ENCODE measurements at regions not wholly inside any gene's neighbourhood (a gene's known extent, or its start where the extent isn't known, plus 50 kb on each side); places are given as distances from the start of the nearest gene placed in this dataset.

DNA sequence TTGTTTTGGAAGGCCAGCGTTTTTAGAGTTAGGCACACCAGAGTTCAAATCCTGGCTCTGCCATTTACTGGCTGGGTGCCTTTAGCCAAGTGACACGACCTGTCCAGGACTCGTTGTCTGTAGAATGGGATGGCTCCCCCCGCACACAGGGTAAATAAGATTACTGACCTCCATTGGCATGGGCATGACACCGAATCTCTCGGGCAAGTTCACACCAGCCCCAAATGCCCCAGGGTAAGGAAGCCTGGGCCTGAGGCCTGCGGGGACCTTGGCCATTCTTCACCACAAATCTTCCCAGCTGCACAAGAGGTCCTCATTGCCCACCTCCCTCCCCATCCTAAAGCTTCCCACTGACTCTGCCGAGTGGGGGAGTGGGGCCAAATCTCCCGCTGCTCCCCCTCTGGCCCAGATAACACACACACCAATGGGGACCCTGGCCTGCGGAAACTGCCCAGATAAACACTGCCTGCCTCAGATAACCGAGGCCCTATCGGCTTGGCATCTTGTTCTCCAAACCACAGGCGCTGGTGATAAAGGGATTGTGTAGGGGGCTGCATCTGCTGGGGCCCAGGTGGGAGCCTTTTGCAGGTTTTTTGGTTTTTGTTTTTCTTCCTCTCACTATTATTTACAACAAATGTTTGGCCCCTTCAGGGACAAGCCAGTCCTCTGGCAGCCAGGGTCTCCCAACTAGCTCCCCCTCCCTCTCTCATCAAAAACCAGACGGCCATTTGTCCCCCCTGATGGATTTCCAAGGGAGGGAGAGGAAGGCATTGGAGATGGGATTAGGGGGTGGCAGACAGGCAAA, 75.0 kb upstream of the LHX1 start:
- H3K36me3 ChIP-seq (ENCODE audit: control insufficient read depth, low read length) = no peaks in the 10 kb centered on the region
- H3K4me2 ChIP-seq (ENCODE audit: low read length) = no peak overlapping the region
- TF ChIP-seq, protein P1, sequence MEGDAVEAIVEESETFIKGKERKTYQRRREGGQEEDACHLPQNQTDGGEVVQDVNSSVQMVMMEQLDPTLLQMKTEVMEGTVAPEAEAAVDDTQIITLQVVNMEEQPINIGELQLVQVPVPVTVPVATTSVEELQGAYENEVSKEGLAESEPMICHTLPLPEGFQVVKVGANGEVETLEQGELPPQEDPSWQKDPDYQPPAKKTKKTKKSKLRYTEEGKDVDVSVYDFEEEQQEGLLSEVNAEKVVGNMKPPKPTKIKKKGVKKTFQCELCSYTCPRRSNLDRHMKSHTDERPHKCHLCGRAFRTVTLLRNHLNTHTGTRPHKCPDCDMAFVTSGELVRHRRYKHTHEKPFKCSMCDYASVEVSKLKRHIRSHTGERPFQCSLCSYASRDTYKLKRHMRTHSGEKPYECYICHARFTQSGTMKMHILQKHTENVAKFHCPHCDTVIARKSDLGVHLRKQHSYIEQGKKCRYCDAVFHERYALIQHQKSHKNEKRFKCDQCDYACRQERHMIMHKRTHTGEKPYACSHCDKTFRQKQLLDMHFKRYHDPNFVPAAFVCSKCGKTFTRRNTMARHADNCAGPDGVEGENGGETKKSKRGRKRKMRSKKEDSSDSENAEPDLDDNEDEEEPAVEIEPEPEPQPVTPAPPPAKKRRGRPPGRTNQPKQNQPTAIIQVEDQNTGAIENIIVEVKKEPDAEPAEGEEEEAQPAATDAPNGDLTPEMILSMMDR (IDR thresholded peaks at IDR 0.05; ENCODE audit: low read depth, low read length, poor library complexity, severe bottlenecking) = no peak
- TF ChIP-seq EZH2phosphoT487 (IDR thresholded peaks at IDR 0.05; ENCODE audit: borderline replicate concordance, low read length) = no peak
- H3F3A ChIP-seq (ENCODE audit: control insufficient read depth, insufficient read depth) = no peaks in the 10 kb centered on the region
- no peaks in the 10 kb centered on the region for H3K79me2 ChIP-seq (ENCODE audit: control insufficient read depth, low read length)
- H3K9me3 ChIP-seq (ENCODE audit: control insufficient read depth, insufficient read depth, low read length) = no peaks in the 10 kb centered on the region
- H3K4me3 ChIP-seq (ENCODE audit: low read length) = no peak overlapping the region
- H3K27me3 ChIP-seq (ENCODE audit: control insufficient read depth, low read length) = peaks cover 5% of the 10 kb centered on the region; the same call in 1 of the 2 replicates
- H3K9me2 ChIP-seq (replicated peaks; ENCODE audit: control insufficient read depth, low read length) = no peaks in the 10 kb centered on the region
- H3K27ac ChIP-seq (ENCODE audit: low read depth, low read length) = no peak overlapping the region
- H3K4me1 ChIP-seq (ENCODE audit: control insufficient read depth, low read length) = no peaks in the 10 kb centered on the region
- H4K20me1 ChIP-seq (ENCODE audit: control insufficient read depth, insufficient read depth, low read depth, low read length) = no peaks in the 10 kb centered on the region

DNA sequence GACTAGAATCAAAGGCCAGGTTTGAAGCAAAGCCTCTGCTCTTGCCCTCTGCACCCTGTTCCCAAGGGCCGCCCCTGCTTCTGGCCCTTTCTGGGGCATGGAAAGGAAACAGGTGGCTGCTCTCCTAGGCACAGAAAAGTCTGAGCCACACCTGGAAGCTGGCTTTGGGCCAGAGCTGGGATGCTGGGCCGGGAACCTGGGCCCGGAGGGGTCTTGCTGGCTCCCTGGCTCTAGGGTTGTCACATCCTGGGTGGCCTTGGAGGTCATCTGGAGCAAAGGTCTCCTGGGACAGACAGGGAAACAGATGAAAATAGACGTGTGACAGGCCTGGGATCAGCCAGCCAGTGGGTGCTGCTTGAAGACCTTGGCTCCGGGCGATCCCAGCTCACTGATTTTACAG, 74.1 kb upstream of the LHX1 start:
- Histone ChIP-seq H3K4me1 (ENCODE audit: control insufficient read depth, low read length) (no peaks in the 10 kb centered on the region), H3K9me2 (replicated peaks; ENCODE audit: control insufficient read depth, low read length) (no peaks in the 10 kb centered on the region), H3K4me3 (ENCODE audit: low read length) (no peak overlapping the region), H3K27me3 (ENCODE audit: control insufficient read depth, low read length) (peaks cover 5% of the 10 kb centered on the region; the same call in 1 of the 2 replicates), H3K27ac (ENCODE audit: low read depth, low read length) (no peak overlapping the region), H3K79me2 (ENCODE audit: control insufficient read depth, low read length) (no peaks in the 10 kb centered on the region), H3K9me3 (ENCODE audit: control insufficient read depth, insufficient read depth, low read length) (no peaks in the 10 kb centered on the region), H3K36me3 (ENCODE audit: control insufficient read depth, low read length) (no peaks in the 10 kb centered on the region), H3K4me2 (ENCODE audit: low read length) (no peak overlapping the region), H3F3A (ENCODE audit: control insufficient read depth, insufficient read depth) (no peaks in the 10 kb centered on the region), H4K20me1 (ENCODE audit: control insufficient read depth, insufficient read depth, low read depth, low read length) (no peaks in the 10 kb centered on the region)
- no peak for TF ChIP-seq EZH2phosphoT487 (IDR thresholded peaks at IDR 0.05; ENCODE audit: borderline replicate concordance, low read length)
- TF ChIP-seq, protein P1 (IDR thresholded peaks at IDR 0.05; ENCODE audit: low read depth, low read length, poor library complexity, severe bottlenecking) = no peak

DNA sequence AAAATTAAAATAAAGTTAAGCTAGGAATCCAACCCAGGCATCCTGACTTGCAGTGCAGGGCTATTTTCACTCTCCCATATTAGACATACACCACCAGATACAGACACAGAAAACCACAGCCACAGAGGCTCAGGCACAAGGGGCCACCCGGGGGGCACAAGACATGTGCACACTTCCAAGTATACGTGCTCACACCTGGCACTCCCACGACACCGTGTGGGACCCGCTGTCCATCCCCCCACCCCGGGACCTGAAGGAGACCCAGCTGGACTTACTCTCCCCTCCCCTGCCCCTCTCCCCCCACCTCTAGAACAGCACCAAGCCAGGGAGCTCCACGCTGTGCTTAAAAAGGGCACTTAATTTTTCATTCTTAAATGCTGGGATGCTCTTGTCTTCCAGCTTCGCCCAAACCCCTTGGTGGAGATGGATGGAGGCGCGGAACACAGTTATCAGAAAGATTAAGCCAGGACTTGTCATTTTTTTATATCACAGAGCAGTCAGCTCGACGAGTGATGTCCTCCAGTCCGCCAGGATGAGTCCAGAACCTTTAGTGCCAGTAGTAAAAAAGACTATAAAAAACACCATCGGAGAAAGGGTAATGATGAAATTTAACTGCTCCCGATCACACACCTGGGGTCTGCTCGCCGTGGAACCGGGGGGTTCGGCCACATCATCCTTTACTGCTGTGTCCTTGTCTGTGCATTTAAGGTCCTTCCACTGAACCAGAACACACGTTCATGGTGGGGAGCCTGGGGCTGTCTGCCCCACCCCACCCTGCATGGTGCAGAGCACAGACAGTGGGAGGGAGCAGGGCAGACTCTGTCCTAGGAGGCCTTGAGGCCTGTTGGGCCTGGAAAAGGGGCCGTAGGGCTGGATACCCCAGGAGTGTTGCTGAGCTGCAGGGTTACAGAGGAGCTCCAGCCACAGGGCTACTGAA, 73.3 kb upstream of the LHX1 start:
- H3K4me3 ChIP-seq (ENCODE audit: low read length) = no peak overlapping the region
- no peak overlapping the region for H3K4me2 ChIP-seq (ENCODE audit: low read length)
- TF ChIP-seq EZH2phosphoT487 (IDR thresholded peaks at IDR 0.05; ENCODE audit: borderline replicate concordance, low read length) = no peak
- TF ChIP-seq, protein P1 (IDR thresholded peaks at IDR 0.05; ENCODE audit: low read depth, low read length, poor library complexity, severe bottlenecking) = no peak
- no peaks in the 10 kb centered on the region for H3K4me1 ChIP-seq (ENCODE audit: control insufficient read depth, low read length)
- no peaks in the 10 kb centered on the region for H3K79me2 ChIP-seq (ENCODE audit: control insufficient read depth, low read length)
- H3F3A ChIP-seq (ENCODE audit: control insufficient read depth, insufficient read depth) = no peaks in the 10 kb centered on the region
- H3K36me3 ChIP-seq (ENCODE audit: control insufficient read depth, low read length) = no peaks in the 10 kb centered on the region
- no peaks in the 10 kb centered on the region for H4K20me1 ChIP-seq (ENCODE audit: control insufficient read depth, insufficient read depth, low read depth, low read length)
- no peaks in the 10 kb centered on the region for H3K9me3 ChIP-seq (ENCODE audit: control insufficient read depth, insufficient read depth, low read length)
- H3K9me2 ChIP-seq (replicated peaks; ENCODE audit: control insufficient read depth, low read length) = no peaks in the 10 kb centered on the region
- H3K27ac ChIP-seq (ENCODE audit: low read depth, low read length) = no peak overlapping the region
- peaks cover 5% of the 10 kb centered on the region; the same call in 1 of the 2 replicates for H3K27me3 ChIP-seq (ENCODE audit: control insufficient read depth, low read length)
